Mesendoderm (in vitro differentiated cells): ENCODE measurements at regions not wholly inside any gene's neighbourhood (a gene's known extent, or its start where the extent isn't known, plus 50 kb on each side); places are given as distances from the start of the nearest gene placed in this dataset.

Source experiments
- DNase-seq: peaks from one replicate; pipeline ENCODE4 v3.0.0; 2013
- H2AK5ac ChIP-seq: 2 replicates; pipeline ENCODE4 v1.6.1; 2013; ENCODE audit warnings: low read length, inconsistent platforms
- H2BK120ac ChIP-seq: 2 replicates; pipeline ENCODE4 v1.6.1; 2013; ENCODE audit warnings: low read depth, mild to moderate bottlenecking, low read length, moderate library complexity, mixed read lengths
- H2BK15ac ChIP-seq: replicated peaks from 2 replicates; pipeline ENCODE4 v1.6.1; 2013; ENCODE audit warnings: low read depth, mild to moderate bottlenecking, moderate library complexity
- H2BK5ac ChIP-seq: 2 replicates; pipeline ENCODE4 v1.6.1; 2013; ENCODE audit warnings: low read length, inconsistent platforms
- H3K18ac ChIP-seq: 2 replicates; pipeline ENCODE4 v1.6.1; 2013; ENCODE audit warnings: mild to moderate bottlenecking, low read length, mixed read lengths
- H3K23ac ChIP-seq: one replicate; pipeline ENCODE4 v1.6.1; 2013; ENCODE audit warnings: low read length
- H3K27ac ChIP-seq: 2 replicates; pipeline ENCODE4 v1.5.1; 2013; ENCODE audit warnings: low read depth, mild to moderate bottlenecking, inconsistent platforms, low read length, moderate library complexity
- H3K27me3 ChIP-seq: 2 replicates; pipeline ENCODE4 v1.6.1; 2013; ENCODE audit warnings: low read length, control low read depth, mild to moderate bottlenecking, inconsistent platforms; ENCODE audit not compliant: insufficient read depth, poor library complexity
- H3K36me3 ChIP-seq: 2 replicates; pipeline ENCODE4 v1.6.1; 2013; ENCODE audit warnings: low read length, inconsistent platforms; ENCODE audit not compliant: control insufficient read depth, insufficient read depth
- H3K4ac ChIP-seq: one replicate; pipeline ENCODE4 v1.6.1; 2013; ENCODE audit warnings: low read depth, mild to moderate bottlenecking, low read length, moderate library complexity
- H3K4me1 ChIP-seq: 2 replicates; pipeline ENCODE4 v1.6.1; 2013; ENCODE audit warnings: low read depth, low read length, inconsistent platforms; ENCODE audit not compliant: control insufficient read depth
- H3K4me2 ChIP-seq: 2 replicates; pipeline ENCODE4 v1.6.1; 2013; ENCODE audit warnings: low read length
- H3K4me3 ChIP-seq: 2 replicates; pipeline ENCODE4 v1.5.1; 2013; ENCODE audit warnings: mild to moderate bottlenecking, low read length
- H3K56ac ChIP-seq: one replicate; pipeline ENCODE4 v1.6.1; 2013; ENCODE audit warnings: low read length
- H3K79me1 ChIP-seq: 2 replicates; pipeline ENCODE4 v1.6.1; 2013; ENCODE audit warnings: low read length, inconsistent platforms
- H3K79me2 ChIP-seq: 2 replicates; pipeline ENCODE4 v1.6.1; 2013; ENCODE audit warnings: mild to moderate bottlenecking, low read length; ENCODE audit not compliant: control insufficient read depth, insufficient read depth
- H3K9ac ChIP-seq: 2 replicates; pipeline ENCODE4 v1.6.1; 2013; ENCODE audit warnings: low read length, inconsistent platforms
- H4K5ac ChIP-seq: one replicate; pipeline ENCODE4 v1.6.1; 2013; ENCODE audit warnings: low read length
- H4K8ac ChIP-seq: one replicate; pipeline ENCODE4 v1.6.1; 2013; ENCODE audit warnings: low read depth, mild to moderate bottlenecking, control low read depth, low read length, moderate library complexity
- WGBS: extraction: QIAGEN DNeasy Blood & Tissue Kit; methylation state at CpG from one replicate; pipeline ENCODE4 v1.1.7; 2013; ENCODE audit warnings: low lambda C conversion rate, missing lambda C conversion rate; ENCODE audit not compliant: insufficient coverage; ENCODE audit errors: extremely low coverage; 5-methylcytosine and 5-hydroxymethylcytosine counted together

- Histone ChIP-seq H3K79me2 (no peaks in the 10 kb centered on the region), H2AK5ac (no peak overlapping the region), H4K5ac (no peak overlapping the region), H3K23ac (no peak overlapping the region), H3K36me3 (no peaks in the 10 kb centered on the region), H3K4ac (no peak overlapping the region), H3K4me3 (no peak overlapping the region), H3K56ac (no peak overlapping the region), H3K4me1 (no peaks in the 10 kb centered on the region), H3K9ac (no peak overlapping the region), H3K27me3 (no peaks in the 10 kb centered on the region), H4K8ac (no peak overlapping the region), H3K4me2 (no peak overlapping the region), H3K79me1 (no peaks in the 10 kb centered on the region), H3K18ac (no peak overlapping the region), H2BK120ac (no peak overlapping the region), H3K27ac (no peak overlapping the region), H2BK15ac (no peak overlapping the region), H2BK5ac (no peak overlapping the region)
- WGBS, result no CpG with 5 or more reads among the region's 7 CpGs
- DNase-seq, result no peak
Observed at GRCh38 chr12:81963026-81963425, 203.9 kb upstream of the PPFIA2 start.

GRCh38 chr12:81962126-81962856 is 203.1 kb upstream of the PPFIA2 start:
- Histone ChIP-seq H3K4me1 (no peaks in the 10 kb centered on the region), H2BK5ac (no peak overlapping the region), H3K4me2 (no peak overlapping the region), H3K79me2 (no peaks in the 10 kb centered on the region), H3K79me1 (no peaks in the 10 kb centered on the region), H3K36me3 (no peaks in the 10 kb centered on the region), H3K9ac (no peak overlapping the region), H2BK120ac (no peak overlapping the region), H3K4ac (no peak overlapping the region), H3K27ac (no peak overlapping the region), H2AK5ac (no peak overlapping the region), H4K8ac (no peak overlapping the region), H3K23ac (no peak overlapping the region), H3K4me3 (no peak overlapping the region), H2BK15ac (peak overlapping the region; percentile 94), H4K5ac (no peak overlapping the region), H3K56ac (no peak overlapping the region), H3K27me3 (no peaks in the 10 kb centered on the region), H3K18ac (no peak overlapping the region)
- no CpG with 5 or more reads among the region's 4 CpGs for WGBS
- no peak for DNase-seq

- no peak overlapping the region for H4K5ac ChIP-seq
- no peaks in the 10 kb centered on the region for H3K36me3 ChIP-seq
- no peaks in the 10 kb centered on the region for H3K79me2 ChIP-seq
- H3K4ac ChIP-seq, result no peak overlapping the region
- H3K4me2 ChIP-seq, result no peak overlapping the region
- no peak overlapping the region for H2AK5ac ChIP-seq
- no peak overlapping the region for H3K56ac ChIP-seq
- WGBS, result no CpG with 5 or more reads among the region's 1 CpG
- H3K23ac ChIP-seq, result no peak overlapping the region
- no peaks in the 10 kb centered on the region for H3K27me3 ChIP-seq
- H2BK120ac ChIP-seq, result no peak overlapping the region
- no peak for DNase-seq
- H4K8ac ChIP-seq, result no peak overlapping the region
- H2BK15ac ChIP-seq, result no peak overlapping the region
- no peak overlapping the region for H3K4me3 ChIP-seq
- no peak overlapping the region for H3K9ac ChIP-seq
- no peaks in the 10 kb centered on the region for H3K4me1 ChIP-seq
- no peak overlapping the region for H3K27ac ChIP-seq
- no peak overlapping the region for H3K18ac ChIP-seq
- no peak overlapping the region for H2BK5ac ChIP-seq
- H3K79me1 ChIP-seq, result no peaks in the 10 kb centered on the region
Observed at GRCh38 chr12:81958406-81958805, 199.3 kb upstream of the PPFIA2 start.

- H3K18ac ChIP-seq, result no peak overlapping the region
- no peak overlapping the region for H3K4ac ChIP-seq
- no peak overlapping the region for H2AK5ac ChIP-seq
- no peaks in the 10 kb centered on the region for H3K36me3 ChIP-seq
- H3K23ac ChIP-seq, result no peak overlapping the region
- no peak overlapping the region for H2BK5ac ChIP-seq
- H4K5ac ChIP-seq, result no peak overlapping the region
- no peak for DNase-seq
- H3K4me2 ChIP-seq, result no peak overlapping the region
- no peak overlapping the region for H3K27ac ChIP-seq
- H4K8ac ChIP-seq, result no peak overlapping the region
- no peak overlapping the region for H3K9ac ChIP-seq
- H3K79me1 ChIP-seq, result no peaks in the 10 kb centered on the region
- H2BK120ac ChIP-seq, result no peak overlapping the region
- no peak overlapping the region for H3K4me3 ChIP-seq
- H3K79me2 ChIP-seq, result no peaks in the 10 kb centered on the region
- no peaks in the 10 kb centered on the region for H3K27me3 ChIP-seq
- no peak overlapping the region for H3K56ac ChIP-seq
- no peaks in the 10 kb centered on the region for H3K4me1 ChIP-seq
- no peak overlapping the region for H2BK15ac ChIP-seq
Observed at GRCh38 chr12:81957631-81958030, 198.5 kb upstream of the PPFIA2 start.

- Histone ChIP-seq H2BK5ac (no peak overlapping the region), H4K8ac (no peak overlapping the region), H2AK5ac (no peak overlapping the region), H3K27me3 (no peaks in the 10 kb centered on the region), H3K56ac (no peak overlapping the region), H3K4ac (no peak overlapping the region), H3K4me2 (no peak overlapping the region), H3K27ac (no peak overlapping the region), H3K79me2 (no peaks in the 10 kb centered on the region), H2BK120ac (no peak overlapping the region), H3K9ac (no peak overlapping the region), H2BK15ac (no peak overlapping the region), H3K4me3 (no peak overlapping the region), H4K5ac (no peak overlapping the region), H3K18ac (no peak overlapping the region), H3K23ac (no peak overlapping the region), H3K4me1 (no peaks in the 10 kb centered on the region), H3K79me1 (no peaks in the 10 kb centered on the region), H3K36me3 (no peaks in the 10 kb centered on the region)
- no peak for DNase-seq
- WGBS, result no CpG with 5 or more reads among the region's 1 CpG
Observed at GRCh38 chr12:81956468-81956860, 197.3 kb upstream of the PPFIA2 start.

- H3K9ac ChIP-seq, result no peak overlapping the region
- H3K4ac ChIP-seq, result no peak overlapping the region
- H2AK5ac ChIP-seq, result no peak overlapping the region
- no peak for DNase-seq
- H4K5ac ChIP-seq, result no peak overlapping the region
- no peaks in the 10 kb centered on the region for H3K36me3 ChIP-seq
- H3K27me3 ChIP-seq, result no peaks in the 10 kb centered on the region
- H3K23ac ChIP-seq, result no peak overlapping the region
- H3K4me2 ChIP-seq, result no peak overlapping the region
- H3K79me1 ChIP-seq, result no peaks in the 10 kb centered on the region
- no peak overlapping the region for H3K4me3 ChIP-seq
- no peak overlapping the region for H2BK120ac ChIP-seq
- no peak overlapping the region for H3K18ac ChIP-seq
- no peak overlapping the region for H3K27ac ChIP-seq
- H3K79me2 ChIP-seq, result no peaks in the 10 kb centered on the region
- no peak overlapping the region for H2BK15ac ChIP-seq
- H3K56ac ChIP-seq, result no peak overlapping the region
- no peaks in the 10 kb centered on the region for H3K4me1 ChIP-seq
- H4K8ac ChIP-seq, result no peak overlapping the region
- no CpG with 5 or more reads among the region's 2 CpGs for WGBS
- no peak overlapping the region for H2BK5ac ChIP-seq
Observed at GRCh38 chr12:81953541-81953940, 194.4 kb upstream of the PPFIA2 start.
